HG03039 (cell line): ENCODE measurements at regions not wholly inside any gene's neighbourhood (a gene's known extent, or its start where the extent isn't known, plus 50 kb on each side); places are given as distances from the start of the nearest gene placed in this dataset.

Experiments
- ATAC-seq: cut with Tn5 transposase; IDR thresholded peaks from one replicate; pipeline ENCODE4 v1.9.1; 2021; ENCODE audit warnings: mild to moderate bottlenecking, moderate library complexity; ENCODE audit not compliant: unreplicated experiment

DNA sequence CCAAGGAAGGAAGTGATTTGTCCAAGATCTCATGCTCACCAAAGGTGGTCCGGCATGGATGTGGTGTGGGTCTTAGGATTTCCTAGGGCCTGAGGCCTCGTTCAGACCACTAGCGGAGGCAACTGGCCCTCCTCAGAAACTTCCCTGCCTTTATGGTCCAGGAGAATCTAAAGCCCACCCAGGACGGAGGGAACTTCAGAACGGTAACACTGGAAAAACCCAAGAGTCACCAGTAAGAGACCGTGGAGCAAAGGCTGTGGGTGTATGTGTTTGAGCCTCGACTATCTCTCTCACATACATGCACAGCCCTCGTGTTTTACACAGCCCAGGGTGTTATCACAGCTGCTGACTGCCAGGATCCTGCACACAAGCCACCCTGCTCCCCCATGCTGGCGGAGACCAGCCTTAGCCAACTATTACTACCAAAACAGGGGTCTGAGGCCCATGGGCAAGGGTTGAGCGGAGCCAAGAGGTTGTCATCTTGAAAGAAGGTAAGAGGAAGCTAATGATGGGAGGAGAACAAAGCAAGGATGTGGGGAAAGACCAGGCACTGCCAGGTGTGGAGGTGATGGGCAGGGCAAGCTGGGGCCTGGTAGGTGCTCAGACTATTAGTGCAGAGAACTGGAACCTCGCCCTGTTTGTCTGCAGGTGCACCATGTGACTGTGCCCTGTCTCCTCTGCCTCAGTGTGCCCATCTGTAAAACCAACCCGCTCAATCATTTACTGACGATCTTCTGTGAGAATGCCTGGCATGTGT lies 170.2 kb upstream of the ZMIZ1 start:
- no peak for ATAC-seq

DNA sequence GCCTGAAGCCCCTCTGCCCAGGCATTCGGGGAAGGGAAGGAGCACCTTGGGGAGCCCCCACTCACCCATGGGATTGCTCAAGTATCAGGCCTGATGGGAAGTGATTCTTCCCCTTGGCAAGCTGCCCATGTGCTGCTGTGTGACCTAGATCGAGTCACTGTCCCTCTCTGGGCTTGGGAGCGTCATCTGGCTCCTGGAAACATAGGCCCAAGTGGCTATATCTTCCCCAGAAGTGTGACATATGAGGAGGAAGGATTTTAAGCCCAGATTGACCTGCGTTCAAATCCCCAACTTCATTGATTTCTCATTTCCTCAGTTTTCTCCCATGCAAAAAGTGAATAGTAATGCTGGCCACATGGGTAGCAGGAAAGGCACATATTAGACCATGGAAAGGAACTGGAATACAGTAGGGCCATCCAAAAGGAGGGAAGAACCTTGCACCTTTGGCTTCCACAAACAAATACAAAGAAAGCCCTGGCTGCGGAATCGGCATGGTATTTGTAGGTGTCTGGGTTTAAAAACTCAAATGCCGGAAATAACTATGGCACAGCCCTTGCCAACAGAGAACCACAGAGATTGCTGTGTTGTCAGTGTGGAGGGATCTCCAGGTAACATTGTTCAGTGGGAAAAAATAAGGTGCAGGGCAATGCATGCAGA lies 169.5 kb upstream of the ZMIZ1 start:
- ATAC-seq: no peak

DNA sequence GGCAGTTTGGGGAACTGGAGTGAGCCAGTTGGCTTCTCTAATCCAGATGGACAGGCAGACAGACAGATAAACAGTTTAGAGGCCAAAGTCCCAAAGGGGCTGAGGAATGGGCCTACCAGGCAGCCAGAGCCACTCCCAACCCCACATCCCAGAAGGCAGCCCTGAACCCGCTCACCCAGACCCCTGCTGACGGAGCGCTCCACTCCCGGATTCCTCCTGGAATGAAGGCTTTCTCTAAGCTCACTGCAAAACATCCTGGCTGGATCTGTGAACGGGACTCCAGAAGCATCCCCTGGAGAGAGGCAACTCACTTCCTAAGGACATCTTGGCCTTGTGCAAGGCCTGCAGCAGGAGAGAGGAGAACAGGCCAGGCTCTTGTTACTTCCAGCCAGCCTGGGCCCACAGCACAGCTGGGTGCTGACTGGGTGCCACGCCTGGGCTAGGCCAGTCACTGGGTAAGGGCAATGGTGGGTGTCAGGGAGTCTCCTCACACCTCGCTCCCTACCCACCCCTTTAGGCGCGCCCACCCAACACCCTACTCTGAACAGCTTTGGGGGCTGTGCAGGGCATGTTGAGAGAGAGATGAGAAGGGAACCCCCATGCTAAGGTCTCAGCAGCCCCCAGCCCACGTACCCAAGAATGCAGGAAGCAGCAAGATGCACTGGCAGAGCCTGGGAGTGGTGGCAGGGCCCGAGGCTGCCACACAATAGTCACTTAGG lies 168.6 kb upstream of the ZMIZ1 start:
- no peak for ATAC-seq

DNA sequence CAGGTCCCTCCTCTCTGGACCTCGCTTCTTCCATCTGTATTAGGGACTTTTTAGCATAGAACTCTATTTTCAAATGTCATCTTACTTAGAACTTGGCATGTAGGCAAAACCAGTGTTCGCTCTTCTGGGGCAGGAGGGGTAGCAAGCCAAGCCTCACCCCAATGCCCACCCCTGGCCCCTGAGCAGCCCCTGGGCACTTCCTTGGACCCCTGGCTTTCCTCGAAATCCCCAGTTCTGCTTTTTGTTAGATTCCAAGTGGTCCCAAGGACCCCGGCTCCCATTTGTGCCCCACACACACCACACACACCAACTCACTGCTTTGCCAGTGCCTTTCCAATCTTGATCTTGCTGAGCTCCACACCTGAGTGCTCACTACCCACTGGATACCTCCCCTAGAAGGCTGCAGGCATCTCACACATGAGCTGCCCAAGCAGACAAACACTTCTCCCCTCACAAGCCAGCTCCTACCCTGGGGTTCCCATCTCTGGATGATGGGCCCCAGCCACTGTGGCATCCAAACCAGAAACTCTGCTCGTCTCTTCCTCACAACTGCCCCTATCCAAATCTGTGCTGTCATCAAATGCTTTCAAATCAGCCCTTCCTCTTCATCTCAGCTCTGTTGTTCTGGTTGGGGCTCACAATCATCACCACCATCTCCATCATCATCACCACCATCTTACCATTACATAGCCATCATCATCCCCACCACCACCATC lies 167.9 kb upstream of the ZMIZ1 start:
- ATAC-seq: no peak

DNA sequence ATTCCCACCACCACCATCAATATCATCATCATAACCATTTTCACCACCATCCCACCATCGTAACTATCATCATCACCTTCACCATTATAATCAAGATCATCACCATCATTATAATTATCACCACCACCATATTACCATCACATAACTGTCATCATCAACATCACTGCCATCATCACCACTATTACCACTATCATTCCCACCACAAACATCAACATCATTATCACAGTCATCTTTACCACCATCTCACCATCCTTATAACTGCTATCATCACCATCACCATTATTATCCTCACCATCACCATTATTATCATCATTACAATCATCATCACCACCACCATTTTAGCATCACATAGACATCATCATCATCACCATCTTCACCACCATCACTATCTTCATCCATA lies 167.1 kb upstream of the ZMIZ1 start:
- ATAC-seq: no peak

DNA sequence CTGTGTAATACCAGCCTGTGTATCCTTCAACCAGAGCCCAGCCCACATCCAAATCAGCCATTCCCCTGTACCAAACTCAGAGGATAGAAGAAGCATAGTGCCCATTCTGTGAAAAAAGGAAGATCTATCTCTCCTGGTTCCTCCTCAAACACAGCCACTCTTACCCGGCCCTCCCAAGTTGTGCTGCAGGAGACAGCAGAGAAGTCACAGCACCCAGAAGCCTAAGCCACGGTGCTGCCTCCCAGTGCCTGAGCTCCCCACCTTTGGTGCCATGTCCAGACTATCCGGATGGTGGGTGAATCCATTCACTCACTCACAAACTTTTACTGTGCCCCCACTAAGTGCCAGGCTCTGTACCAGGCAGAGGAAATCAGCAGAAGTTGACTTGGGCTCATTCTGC lies 166.0 kb upstream of the ZMIZ1 start:
- no peak for ATAC-seq

DNA sequence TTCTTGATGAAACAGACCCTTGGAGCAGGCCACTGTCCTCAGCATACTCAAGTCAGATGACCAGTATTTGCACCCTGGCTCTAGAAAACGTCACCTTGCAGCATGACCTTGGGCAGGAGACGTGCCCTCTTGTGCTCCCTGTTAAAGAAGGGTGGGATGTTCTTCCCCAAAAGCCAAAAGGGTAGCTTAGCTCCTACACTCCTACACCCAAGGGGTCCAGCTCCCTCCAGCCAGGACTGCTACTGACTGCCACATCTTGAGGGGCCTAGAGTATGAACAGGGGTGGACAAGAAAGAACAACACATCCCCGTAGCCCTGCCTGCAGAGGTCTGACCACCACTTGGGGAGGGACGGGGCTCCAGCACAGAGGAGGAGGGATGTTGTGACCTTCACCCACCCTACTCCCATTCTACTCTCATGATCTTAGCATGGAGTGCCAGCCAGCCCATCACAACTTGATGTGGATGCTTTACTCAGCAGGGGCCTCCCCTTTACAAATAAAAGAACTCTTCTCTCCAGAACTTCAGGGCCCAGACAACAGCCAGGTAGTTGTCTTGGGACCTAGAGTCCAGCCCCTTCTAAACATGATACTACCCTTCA lies 165.3 kb upstream of the ZMIZ1 start:
- ATAC-seq: no peak

DNA sequence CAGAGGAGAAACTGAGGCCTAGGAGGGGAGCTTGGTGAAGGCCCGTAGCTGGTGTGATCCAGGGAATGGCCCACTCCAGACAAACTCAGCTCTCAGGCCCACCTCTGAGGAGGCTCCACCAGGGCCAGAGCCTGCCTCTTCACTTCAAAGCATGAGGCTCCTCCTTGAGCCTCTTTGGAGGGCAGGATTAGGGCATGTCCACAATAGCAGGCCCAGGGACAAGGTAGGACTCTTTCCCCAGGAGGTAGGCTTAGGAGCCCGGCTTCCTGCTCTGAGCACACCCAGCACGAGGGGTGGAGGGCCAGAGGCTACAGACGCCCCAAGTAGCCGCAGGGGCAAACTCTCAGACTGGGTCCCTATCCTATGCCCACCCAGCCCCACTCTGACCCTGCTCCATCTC lies 164.6 kb upstream of the ZMIZ1 start:
- ATAC-seq: no peak

DNA sequence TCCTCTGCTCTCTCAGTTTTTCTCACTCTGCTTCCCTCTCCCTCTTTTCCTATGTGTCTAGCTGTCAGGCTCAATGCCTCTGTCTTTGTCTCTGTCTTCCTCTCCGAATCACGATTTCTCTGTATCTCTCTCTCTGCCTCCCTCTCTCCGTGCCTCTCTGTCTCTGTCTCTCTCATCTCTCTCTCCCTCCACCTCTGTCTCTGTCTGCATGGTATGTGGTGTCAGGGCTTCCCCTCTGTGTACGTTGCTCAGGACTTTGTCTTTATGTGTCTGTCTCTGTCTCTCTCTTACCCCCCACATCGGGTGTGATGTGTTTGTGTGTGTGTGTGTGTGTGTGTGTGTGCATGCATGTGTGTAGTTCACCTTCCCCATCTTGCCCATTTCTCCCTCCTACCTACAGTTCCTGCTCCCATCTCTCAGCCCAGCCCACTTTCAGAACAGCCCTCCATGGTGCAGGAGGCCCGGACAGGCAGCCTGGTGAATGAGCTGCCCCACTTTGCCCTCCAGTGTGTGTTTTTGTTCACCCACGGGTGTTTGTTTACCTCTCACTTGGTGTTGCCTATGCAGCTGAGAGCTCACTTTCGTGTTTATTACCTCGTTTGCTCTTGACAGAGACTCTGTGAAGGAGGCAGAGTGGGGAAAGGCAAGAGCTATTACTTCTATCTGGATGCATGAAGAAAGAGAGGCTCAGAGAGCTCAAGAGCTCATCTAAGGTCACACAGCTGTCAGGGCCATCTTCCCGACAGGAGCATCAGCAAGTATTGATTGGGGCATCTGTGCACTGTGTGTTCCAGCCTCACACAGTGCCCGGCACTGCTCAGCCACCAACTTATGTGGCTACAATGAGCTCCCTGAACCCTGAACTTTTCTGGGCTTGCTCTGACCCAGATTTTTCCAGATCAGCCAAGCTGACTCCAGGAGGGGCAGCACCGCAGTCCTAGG lies 163.5 kb upstream of the ZMIZ1 start:
- no peak for ATAC-seq

DNA sequence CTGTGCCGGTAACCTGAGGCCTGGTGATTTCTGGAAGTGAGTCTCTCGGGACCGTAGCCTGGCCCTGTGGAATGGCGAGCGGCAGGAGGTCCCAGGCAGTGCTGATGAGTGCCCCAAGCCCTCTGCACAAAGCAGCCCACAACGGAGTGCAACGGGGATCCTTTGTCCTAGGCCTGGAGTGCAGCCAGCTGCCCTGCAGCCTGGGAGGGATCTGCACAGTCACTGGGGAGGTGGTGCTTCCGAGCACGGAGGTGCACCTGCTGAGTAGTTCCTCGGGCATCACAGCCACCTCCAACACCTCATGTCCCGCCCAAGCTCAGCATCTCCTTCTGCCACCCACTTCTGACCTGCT lies 162.8 kb upstream of the ZMIZ1 start:
- ATAC-seq: no peak

DNA sequence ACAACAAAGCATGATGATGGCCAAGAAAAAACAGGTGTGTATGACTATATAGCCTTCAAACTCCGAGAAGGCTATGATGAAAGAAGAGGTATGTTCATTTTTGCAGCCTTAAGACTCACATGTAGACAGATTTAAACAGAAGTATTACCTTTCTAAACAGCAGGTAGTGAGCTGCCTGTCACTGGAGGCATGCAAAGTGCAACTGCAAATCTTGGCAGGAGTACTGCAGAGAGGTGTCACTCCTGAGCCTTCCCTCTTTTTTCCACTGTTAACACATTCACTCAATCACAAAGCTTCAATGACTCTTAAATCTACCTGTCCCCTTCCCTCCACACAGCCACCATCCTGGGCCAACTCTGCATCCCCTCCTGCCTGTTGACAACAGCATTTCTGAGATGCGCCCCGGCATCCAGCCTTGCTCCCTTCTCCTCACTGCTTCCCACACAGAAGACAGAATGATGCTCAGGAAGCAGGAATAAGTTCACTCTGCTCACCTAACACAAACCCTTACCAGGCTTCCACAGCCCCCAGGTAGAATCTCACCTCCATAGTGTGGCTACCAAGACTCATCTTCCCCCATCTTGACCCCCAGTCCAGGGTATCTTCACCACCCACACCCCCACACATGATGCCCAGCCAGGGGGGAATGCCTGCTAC lies 161.9 kb upstream of the ZMIZ1 start:
- no peak for ATAC-seq

DNA sequence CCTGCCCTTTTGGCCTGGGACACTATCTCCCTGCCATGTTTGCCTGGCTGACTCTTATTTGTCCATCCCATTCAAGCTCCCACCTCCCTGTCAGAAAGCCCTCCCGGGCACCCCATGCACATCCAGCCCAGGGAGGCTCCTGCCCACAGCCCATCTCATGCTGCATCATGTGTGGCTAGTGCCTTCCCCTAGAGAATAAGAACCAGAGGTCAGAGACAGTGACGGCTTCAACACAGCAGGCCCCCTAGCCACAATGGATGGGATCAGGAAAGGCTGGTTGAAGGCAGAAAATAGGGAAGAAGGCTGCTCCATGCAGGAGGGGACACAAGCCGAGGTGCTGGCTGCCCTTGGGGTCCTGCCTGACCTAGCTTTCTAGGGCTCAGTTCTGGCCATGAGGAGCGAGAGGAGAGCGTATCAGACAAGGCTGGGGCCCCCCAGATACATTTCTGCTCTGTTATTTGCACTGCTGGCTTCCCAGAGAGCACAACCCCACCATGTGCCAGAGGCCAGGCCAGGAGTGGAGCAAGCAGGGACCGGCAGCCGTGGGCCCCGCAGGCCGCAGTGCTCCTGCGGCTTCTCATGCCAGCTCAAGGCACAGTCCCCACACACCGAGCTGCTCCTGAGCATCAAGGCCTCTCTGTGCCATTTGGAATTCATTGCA lies 161.1 kb upstream of the ZMIZ1 start:
- ATAC-seq: no peak

DNA sequence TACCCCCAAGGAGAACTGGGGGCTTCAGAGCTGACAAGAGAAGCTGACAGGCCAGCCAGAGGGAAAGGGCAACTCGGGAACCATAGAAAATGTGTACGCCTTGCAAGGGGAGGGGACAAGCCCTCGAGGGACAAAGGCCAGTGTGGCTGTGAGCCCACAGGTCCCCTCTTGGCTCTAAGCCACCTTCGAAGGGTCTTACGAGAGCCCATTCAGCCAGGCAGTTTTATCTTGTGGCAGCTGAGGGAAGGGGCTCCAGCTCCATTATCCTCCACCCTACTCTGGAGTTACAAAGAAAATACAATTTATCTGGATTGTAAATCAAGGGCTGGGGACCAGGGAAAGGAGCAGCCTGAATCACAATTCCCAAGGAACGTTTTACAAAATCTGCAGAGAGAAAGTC lies 159.5 kb upstream of the ZMIZ1 start:
- ATAC-seq: no peak

DNA sequence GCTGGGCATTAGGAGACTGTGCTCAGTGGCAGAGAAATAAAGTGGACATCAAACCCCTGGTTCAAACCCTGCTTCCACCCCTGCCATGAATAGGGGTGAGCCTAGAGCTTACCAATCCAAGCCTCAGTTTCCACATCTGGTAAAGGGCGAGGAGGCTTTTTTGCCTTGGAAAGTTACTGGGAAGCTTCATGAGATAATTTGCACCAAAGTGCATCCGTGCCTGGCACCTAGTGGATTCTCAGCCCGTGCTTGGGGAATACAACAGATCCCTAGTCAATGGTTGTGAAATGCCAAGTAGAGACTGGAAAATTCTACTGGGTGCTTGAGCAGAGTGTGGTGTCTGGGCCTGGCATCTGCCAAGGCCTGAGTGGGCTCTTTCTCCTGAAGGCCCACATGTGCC lies 158.7 kb upstream of the ZMIZ1 start:
- ATAC-seq: no peak

DNA sequence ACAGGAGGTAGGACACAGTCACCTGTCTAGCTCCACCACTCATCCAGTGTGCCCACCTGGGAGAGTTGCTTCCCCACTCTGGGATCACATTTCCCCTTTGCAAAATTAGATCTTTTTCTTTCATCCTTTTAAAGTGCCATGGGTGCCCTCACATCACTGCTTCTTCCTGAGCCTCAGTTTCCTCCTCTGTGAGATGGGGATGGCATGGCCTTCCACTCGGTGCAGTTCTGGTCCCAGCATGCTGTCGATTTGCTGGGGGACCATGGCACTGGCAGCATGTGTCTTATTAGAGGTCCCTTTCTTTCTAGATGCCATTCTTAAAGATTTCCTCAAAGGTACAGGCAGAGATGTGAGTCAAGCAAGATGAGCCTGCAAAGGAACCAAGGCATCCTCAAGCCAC lies 158.3 kb upstream of the ZMIZ1 start:
- no peak for ATAC-seq

DNA sequence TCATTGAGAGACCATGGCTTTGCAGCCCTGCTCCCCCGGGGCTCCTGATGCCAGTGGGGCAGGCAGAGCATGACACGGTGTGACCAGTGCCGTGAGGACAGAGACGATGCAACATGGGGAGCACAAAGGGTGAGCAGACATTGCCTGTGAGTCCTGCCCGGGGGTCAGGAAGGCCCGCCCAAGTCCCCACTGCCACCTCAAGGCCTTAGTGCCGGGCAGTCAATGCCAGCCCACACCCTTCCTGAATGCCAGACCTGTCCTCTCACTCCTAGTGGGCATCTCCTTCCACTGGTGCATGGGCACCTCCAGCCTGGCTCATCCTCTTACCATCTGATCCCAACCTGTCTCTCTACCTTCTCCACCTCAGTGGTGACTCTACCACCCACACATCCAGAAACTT lies 157.9 kb upstream of the ZMIZ1 start:
- ATAC-seq: no peak

DNA sequence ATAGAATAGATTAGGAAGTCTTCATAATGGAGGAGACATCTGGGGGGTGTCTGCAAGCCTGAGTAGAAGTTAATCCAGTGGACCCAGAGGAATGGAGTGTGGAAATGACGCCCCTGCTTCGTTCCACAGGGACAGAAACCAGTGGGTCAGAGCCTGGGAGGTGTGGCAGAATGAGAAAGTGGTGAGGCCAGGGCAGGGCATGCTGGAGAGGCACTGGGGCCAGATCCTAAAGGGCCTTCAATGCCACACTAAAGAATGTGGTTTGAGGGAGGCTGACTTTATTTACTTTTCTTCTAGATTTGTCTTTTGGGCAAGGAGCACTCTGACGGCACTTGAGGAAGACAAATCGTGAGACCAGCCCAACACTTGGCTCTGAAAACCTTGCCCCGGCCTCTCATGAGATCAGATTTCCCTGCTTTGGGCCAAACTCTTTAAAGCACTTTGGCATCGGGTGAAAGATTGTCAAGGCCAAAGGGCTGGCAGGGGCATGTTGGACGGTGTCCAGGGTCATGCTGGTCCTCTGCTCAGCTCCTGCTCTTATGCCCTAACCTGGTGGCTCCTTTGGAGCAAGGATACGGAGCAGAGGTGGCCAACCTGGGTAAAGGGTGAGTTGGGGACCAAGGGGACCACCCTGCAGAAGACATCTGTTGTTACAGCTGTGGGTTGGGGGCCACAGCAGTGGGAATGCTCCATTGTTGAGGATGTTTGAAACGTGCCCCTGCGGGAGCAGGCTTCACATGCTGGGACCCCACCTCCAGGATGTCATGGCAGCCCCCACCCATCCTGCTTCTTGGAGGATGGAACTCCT lies 157.0 kb upstream of the ZMIZ1 start:
- ATAC-seq: no peak
